ENCODE measurements at regions not wholly inside any gene's neighbourhood (a gene's known extent, or its start where the extent isn't known, plus 50 kb on each side); places are given as distances from the start of the nearest gene placed in this dataset.

- TF ChIP-seq CHD2 (IDR thresholded peaks at IDR 0.05; ENCODE audit: borderline replicate concordance, low read depth, low read length) (no peak), YY1 (IDR thresholded peaks at IDR 0.05; ENCODE audit: low read depth, low read length) (no peak), POU2F2 (IDR thresholded peaks at IDR 0.05; ENCODE audit: borderline replicate concordance, low read depth, low read length) (no peak), MTA2 (IDR thresholded peaks at IDR 0.05; ENCODE audit: low read depth) (no peak), SMARCA5 (IDR thresholded peaks at IDR 0.05) (no peak), SPI1 (IDR thresholded peaks at IDR 0.05; ENCODE audit: borderline replicate concordance, insufficient read depth, low read depth, low read length) (no peak), GABPA (IDR thresholded peaks at IDR 0.05; ENCODE audit: low read depth) (no peak)
Observed at GRCh38 chr4:15148199-15148598, 145.9 kb downstream of the CPEB2 start (continued).

- DNase-seq (ENCODE audit: low read depth, low spot score) = no peak
- H3K4me3 ChIP-seq = no peak overlapping the region
- ATAC-seq = no peak
- no peak overlapping the region for H2AFZ ChIP-seq (ENCODE audit: control insufficient read depth, low read depth, low read length)
- H3K36me3 ChIP-seq (ENCODE audit: control insufficient read depth in 2 of 2, insufficient read depth in 2 of 2, low read length in 1 of 2) = no peaks in the 10 kb centered on the region
- FAIRE-seq = no peak
- H4K20me1 ChIP-seq (ENCODE audit: control insufficient read depth, insufficient read depth) = no peaks in the 10 kb centered on the region
- H3K27me3 ChIP-seq (replicated peaks in 1 of 2; ENCODE audit: control insufficient read depth in 2 of 2, insufficient read depth in 2 of 2, low read length in 1 of 2) = no peaks in the 10 kb centered on the region
- intact Hi-C loops (cut with micrococcal nuclease; ENCODE audit: unreplicated experiment) = no loop called here
- TF ChIP-seq RAD51 (IDR thresholded peaks at IDR 0.05) = no peak
- TF ChIP-seq SMAD5 (IDR thresholded peaks at IDR 0.05; ENCODE audit: low read depth) = no peak
- TF ChIP-seq DPF2 (IDR thresholded peaks at IDR 0.05) = no peak
- no peak for TF ChIP-seq NR2C1 (IDR thresholded peaks at IDR 0.05)
- TF ChIP-seq SUPT20H (IDR thresholded peaks at IDR 0.05; ENCODE audit: borderline replicate concordance, control insufficient read depth, low read depth, low read length) = no peak
- no peak for TF ChIP-seq CHD4 (IDR thresholded peaks at IDR 0.05)
- no peak overlapping the region for H3K9ac ChIP-seq (ENCODE audit: control insufficient read depth, insufficient read depth, low read length)
- in situ Hi-C loops (cut with MboI) = no loop called here
- no peaks in the 10 kb centered on the region for H3K9me3 ChIP-seq (replicated peaks; ENCODE audit: control insufficient read depth, insufficient read depth, low read length)
- no TSS peak for BruUV-seq (replicated peaks)
- CTCF ChIA-PET = no interaction called here
- peaks cover 6% of the 10 kb centered on the region for H3K4me1 ChIP-seq (ENCODE audit: control insufficient read depth, insufficient read depth, low read length)
- H3K79me2 ChIP-seq (ENCODE audit: control insufficient read depth, insufficient read depth, low read length) = no peaks in the 10 kb centered on the region
- RAD21 ChIA-PET (ENCODE audit: unreplicated experiment) = no interaction called here
- no peak overlapping the region for H3K4me2 ChIP-seq (ENCODE audit: control insufficient read depth, insufficient read depth)
- SMC1A ChIA-PET (ENCODE audit: uncharacterized antibody, unreplicated experiment) = no interaction called here
- H3K27ac ChIP-seq (ENCODE audit: control insufficient read depth, insufficient read depth) = no peak overlapping the region
- POLR2A ChIA-PET = no interaction called here
- 89% methylated on average over 7 of the region's 7 CpGs for WGBS (ENCODE audit: insufficient coverage, insufficient replicate concordance, low lambda C conversion rate, missing lambda C conversion rate)
Observed at GRCh38 chr4:15148691-15149090, 146.4 kb downstream of the CPEB2 start.
